Endothelial cell of umbilical vein (primary cell): ENCODE measurements at regions not wholly inside any gene's neighbourhood (a gene's known extent, or its start where the extent isn't known, plus 50 kb on each side); places are given as distances from the start of the nearest gene placed in this dataset.

Source experiments
- BruUV-seq: library from RNA; stranded (reverse); fragments of 400-500 nt; replicated peaks from 2 replicates; lab custom pipeline; 2021; lab: Mats Ljungman, UMichigan
- CTCF ChIA-PET: fragments of 300-600, 350-600 bp; sonication (Branson Sonifier 250); formaldehyde crosslinking; loops from one replicate; lab custom pipeline; 2021; ENCODE audit warnings: antibody characterized with exemption, inconsistent platforms; lab: Charles Lee
- POLR2A ChIA-PET: fragments of 300-600, 350-600 bp; sonication (Branson Sonifier 250); formaldehyde crosslinking; loops from one replicate; lab custom pipeline; 2021; ENCODE audit warnings: antibody characterized with exemption, inconsistent platforms; lab: Charles Lee
- DNase-seq: peaks from one replicate; pipeline ENCODE4 v3.0.0-alpha.2; 2011; ENCODE audit warnings: low read depth, low spot score
- FAIRE-seq: peaks from 2 replicates; lab custom pipeline; 2011; peaks lifted over from hg19 to GRCh38; lab: Jason Lieb, UNC
- H2AFZ ChIP-seq: 2 replicates; pipeline ENCODE4 v1.6.0; 2012; ENCODE audit warnings: low read depth, low read length, control low read depth, inconsistent platforms
- H3K27ac ChIP-seq: 2 replicates; pipeline ENCODE4 v1.5.1; 2011; ENCODE audit warnings: low read depth, mild to moderate bottlenecking, control low read depth, low read length, moderate library complexity; ENCODE audit not compliant: insufficient read depth
- H3K27me3 ChIP-seq, 2 experiments: 2 replicates each; pipeline versions ENCODE4 v1.6.0 to v1.6.1; 2011; ENCODE audit warnings: low read length in 2 of 2, mixed read lengths in 1 of 2; ENCODE audit not compliant: control insufficient read depth in 2 of 2, insufficient read depth in 2 of 2
- H3K36me3 ChIP-seq, 2 experiments: 2 replicates in 1 of 2; 3 replicates in 1 of 2; pipeline ENCODE4 v1.5.1; 2011; ENCODE audit warnings: low read length in 2 of 2, mild to moderate bottlenecking in 1 of 2, moderate library complexity in 1 of 2; ENCODE audit not compliant: control insufficient read depth in 2 of 2, insufficient read depth in 2 of 2; ENCODE audit errors: extremely low read depth in 1 of 2
- H3K4me1 ChIP-seq: 3 replicates; pipeline ENCODE4 v1.5.1; 2011; ENCODE audit warnings: mild to moderate bottlenecking, low read length; ENCODE audit not compliant: control insufficient read depth, insufficient read depth; ENCODE audit errors: extremely low read depth
- H3K4me2 ChIP-seq: 2 replicates; pipeline ENCODE4 v1.6.1; 2011; ENCODE audit warnings: low read length, control low read depth, mixed read lengths; ENCODE audit not compliant: insufficient read depth
- H3K4me3 ChIP-seq, 3 experiments: fragments of 200-600 bp in 1 of 3; sonication (generic), shearing (Covaris generic) in 1 of 3; replicated peaks in 1 of 3; 2 replicates each; pipeline ENCODE4 v1.5.1; 2011 to 2016; ENCODE audit warnings: control low read depth in 3 of 3, low read length in 3 of 3, mild to moderate bottlenecking in 2 of 3, inconsistent platforms in 1 of 3, low read depth in 1 of 3, moderate library complexity in 1 of 3; ENCODE audit not compliant: insufficient read depth in 1 of 3
- H3K79me2 ChIP-seq: 2 replicates; pipeline ENCODE4 v1.6.0; 2012; ENCODE audit warnings: low read length, inconsistent platforms; ENCODE audit not compliant: control insufficient read depth, insufficient read depth
- H3K9ac ChIP-seq: replicated peaks from 2 replicates; pipeline ENCODE3; 2011; ENCODE audit warnings: low read length, control low read depth; ENCODE audit not compliant: insufficient read depth; ENCODE audit errors: extremely low read depth
- H3K9me1 ChIP-seq: replicated peaks from 3 replicates; pipeline ENCODE4 v1.6.0; 2011; ENCODE audit warnings: mild to moderate bottlenecking, low read length; ENCODE audit not compliant: control insufficient read depth, insufficient read depth; ENCODE audit errors: extremely low read depth
- H3K9me3 ChIP-seq: replicated peaks from 2 replicates; pipeline ENCODE4 v1.5.1; 2012; ENCODE audit warnings: low read length, inconsistent platforms; ENCODE audit not compliant: control insufficient read depth, insufficient read depth
- H4K20me1 ChIP-seq: replicated peaks from 2 replicates; pipeline ENCODE3; 2011; ENCODE audit warnings: mild to moderate bottlenecking, low read length; ENCODE audit not compliant: control insufficient read depth, insufficient read depth; ENCODE audit errors: extremely low read depth
- CTCF ChIP-seq, 2 donors: IDR thresholded peaks; 1 replicate in 1 of 2; 2 replicates in 1 of 2; pipeline ENCODE4 v1.5.1; 2011; ENCODE audit warnings: low read length in 2 of 2, mild to moderate bottlenecking in 2 of 2, moderate library complexity in 2 of 2, control low read depth in 1 of 2, inconsistent platforms in 1 of 2, low read depth in 1 of 2; ENCODE audit not compliant: insufficient read depth in 1 of 2; ENCODE audit errors: extremely low read depth in 1 of 2
- EZH2 ChIP-seq: IDR thresholded peaks from 2 replicates; pipeline ENCODE4 v1.6.1; 2012; ENCODE audit warnings: borderline replicate concordance, low read depth, mild to moderate bottlenecking, moderate library complexity, low read length, inconsistent platforms; ENCODE audit not compliant: severe bottlenecking
- FOS ChIP-seq: IDR thresholded peaks from 2 replicates; pipeline ENCODE4 v1.6.1; 2011; ENCODE audit warnings: mild to moderate bottlenecking, low read length, moderate library complexity, borderline replicate concordance; ENCODE audit not compliant: insufficient read depth
- GATA2 ChIP-seq: IDR thresholded peaks from 2 replicates; pipeline ENCODE4 v1.7.0; 2011; ENCODE audit warnings: low read depth, mild to moderate bottlenecking, moderate library complexity, mixed read lengths, low read length; ENCODE audit not compliant: insufficient read length, insufficient read depth
- JUN ChIP-seq: IDR thresholded peaks from 2 replicates; pipeline ENCODE4 v1.6.1; 2011; ENCODE audit warnings: borderline replicate concordance, low read depth; ENCODE audit not compliant: insufficient read length, insufficient read depth
- MAX ChIP-seq: IDR thresholded peaks from 2 replicates; pipeline ENCODE4 v1.6.1; 2011; ENCODE audit not compliant: insufficient read depth, insufficient read length
- MYC ChIP-seq: IDR thresholded peaks from one replicate; pipeline ENCODE4 v1.6.1; 2011; ENCODE audit warnings: mild to moderate bottlenecking, low read depth, low read length
- POLR2A ChIP-seq: IDR thresholded peaks from 2 replicates; pipeline ENCODE4 v1.6.1; 2012; ENCODE audit warnings: low read depth, mild to moderate bottlenecking, control low read depth, low read length
- POLR2AphosphoS5 ChIP-seq: IDR thresholded peaks from 2 replicates; pipeline ENCODE4 v1.6.1; 2012; ENCODE audit warnings: low read depth, mild to moderate bottlenecking, control low read depth, low read length, moderate library complexity; ENCODE audit not compliant: insufficient read depth
- dilution Hi-C: fragments of 300-500 bp; cut with MboI; formaldehyde crosslinking; loops from one replicate; pipeline ENCODE4 v1.15.0; 2019; ENCODE audit warnings: low sequenced_read_pairs; ENCODE audit not compliant: extremely low pct_ligation_motif_present
- intact Hi-C: fragments of 100-400 bp; cut with micrococcal nuclease; formaldehyde crosslinking; loops from one replicate; pipeline ENCODE4 v1.10.0; 2022

- H3K4me3 ChIP-seq = no peak overlapping the region
- H3K79me2 ChIP-seq = no peaks in the 10 kb centered on the region
- H3K27ac ChIP-seq = no peak overlapping the region
- no peak for DNase-seq
- no peaks in the 10 kb centered on the region for H3K9me1 ChIP-seq
- H3K4me1 ChIP-seq = no peaks in the 10 kb centered on the region
- H3K9me3 ChIP-seq = no peaks in the 10 kb centered on the region
- no peak for TF ChIP-seq JUN
- no peak for TF ChIP-seq FOS
- no peak for TF ChIP-seq EZH2
- TF ChIP-seq GATA2 = no peak
- no peak for TF ChIP-seq MAX
- POLR2A ChIA-PET = no interaction called here
- H3K4me2 ChIP-seq = no peak overlapping the region
- intact Hi-C loops = no loop called here
- no peak for FAIRE-seq
- no peak overlapping the region for H3K9ac ChIP-seq
- no TSS peak for BruUV-seq
- dilution Hi-C loops = no loop called here
- H2AFZ ChIP-seq = no peak overlapping the region
- no peaks in the 10 kb centered on the region for H3K27me3 ChIP-seq
- H4K20me1 ChIP-seq = no peaks in the 10 kb centered on the region
- no peaks in the 10 kb centered on the region for H3K36me3 ChIP-seq
- CTCF ChIA-PET = interaction anchor here (1.2 kb wide), 1 partner anchor 154 kb away, joined by 3 read pairs; no protein-coding TSS in a partner anchor
Measured at GRCh38 chr11:109785714-109786113, 307.5 kb upstream of the ZC3H12C start.

DNA sequence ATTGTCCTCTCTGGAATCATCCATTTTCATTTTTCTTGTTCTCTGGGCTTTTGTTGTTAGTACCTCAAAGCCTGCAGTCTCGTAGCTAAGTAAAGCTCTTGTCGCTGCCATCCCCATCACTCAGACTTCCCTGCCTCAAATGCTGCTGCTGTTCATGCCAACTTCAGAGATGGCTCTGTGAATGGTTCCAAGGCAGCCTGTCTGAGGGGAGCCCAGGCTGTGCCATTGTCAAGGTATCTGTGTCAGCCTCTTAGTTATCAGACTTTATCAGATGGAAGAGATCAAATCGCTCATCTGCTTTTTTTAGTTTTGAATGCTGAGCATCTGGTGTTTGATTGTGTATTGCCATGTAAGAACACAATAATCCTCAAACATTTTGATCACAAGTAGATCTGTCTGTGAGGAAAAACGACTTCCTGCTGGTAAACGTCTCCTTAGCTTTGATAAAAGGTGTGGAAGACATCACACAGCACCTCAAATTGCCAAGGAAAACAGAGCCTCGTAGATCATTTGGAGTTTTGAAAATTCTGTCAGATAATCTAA is 304.2 kb upstream of the ZC3H12C start:
- intact Hi-C loops (no loop called here), dilution Hi-C loops (no loop called here)
- no peak overlapping the region for H3K9ac ChIP-seq

More for the DNA sequence above, 304.2 kb upstream of the ZC3H12C start:
- H3K9me1 ChIP-seq = no peaks in the 10 kb centered on the region
- DNase-seq = no peak
- no peak overlapping the region for H3K27ac ChIP-seq
- no peaks in the 10 kb centered on the region for H3K36me3 ChIP-seq
- no peak for FAIRE-seq
- ChIA-PET CTCF (no interaction called here), POLR2A (no interaction called here)
- no peaks in the 10 kb centered on the region for H3K79me2 ChIP-seq
- no peaks in the 10 kb centered on the region for H3K9me3 ChIP-seq
- no peak overlapping the region for H2AFZ ChIP-seq
- H3K4me2 ChIP-seq = no peak overlapping the region
- no TSS peak for BruUV-seq
- H3K27me3 ChIP-seq = no peaks in the 10 kb centered on the region
- no peak for TF ChIP-seq GATA2
- no peak for TF ChIP-seq EZH2
- no peak for TF ChIP-seq FOS
- TF ChIP-seq POLR2AphosphoS5 = no peak
- no peak for TF ChIP-seq JUN
- TF ChIP-seq POLR2A = no peak
- TF ChIP-seq MAX = no peak
- no peak for TF ChIP-seq MYC
- no peak for TF ChIP-seq CTCF (IDR thresholded peaks at IDR 0.05; ENCODE audit: extremely low read depth in 1 of 2, insufficient read depth in 1 of 2, low read depth in 1 of 2, low read length in 2 of 2)
- H4K20me1 ChIP-seq = no peaks in the 10 kb centered on the region
- no peaks in the 10 kb centered on the region for H3K4me1 ChIP-seq
- no peak overlapping the region for H3K4me3 ChIP-seq
